ENCODE measurements at regions not wholly inside any gene's neighbourhood (a gene's known extent, or its start where the extent isn't known, plus 50 kb on each side); places are given as distances from the start of the nearest gene placed in this dataset.
"Not testable (repeated sequence)": the region's sequence is repeated elsewhere in the genome, so short reads cannot be mapped to it uniquely, and the experiment has no call there.

DNA sequence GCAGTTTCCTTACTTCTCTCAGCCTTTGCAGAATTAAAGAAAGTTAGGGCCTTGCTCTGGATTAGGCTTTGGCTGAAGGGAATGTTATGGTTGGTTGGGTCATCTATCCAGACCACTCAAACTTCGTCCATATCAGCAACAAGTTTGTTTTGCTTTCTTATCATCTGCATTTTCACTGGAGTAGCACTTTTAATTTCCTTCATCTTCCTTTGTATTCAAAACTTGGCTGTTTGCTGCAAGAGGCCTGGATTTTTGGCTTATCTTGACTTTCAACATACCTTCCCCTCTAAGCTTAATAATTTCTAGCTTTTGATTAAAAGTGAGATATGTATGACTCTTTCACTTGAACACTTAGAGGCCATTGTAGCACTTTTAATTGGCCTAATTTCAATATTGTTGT is 126.7 kb upstream of the CENPE start:
- H3K27me3 ChIP-seq (replicated peaks) = no peaks in the 10 kb centered on the region
- no peaks in the 10 kb centered on the region for H3K9me3 ChIP-seq (replicated peaks)
- no peak overlapping the region for H3K4me3 ChIP-seq
- no peak for DNase-seq (ENCODE audit: low read depth in 1 of 2, low spot score in 2 of 2)
- H3K27ac ChIP-seq = no peak overlapping the region
- no peaks in the 10 kb centered on the region for H3K4me1 ChIP-seq (replicated peaks)
- no peaks in the 10 kb centered on the region for H3K36me3 ChIP-seq

DNA sequence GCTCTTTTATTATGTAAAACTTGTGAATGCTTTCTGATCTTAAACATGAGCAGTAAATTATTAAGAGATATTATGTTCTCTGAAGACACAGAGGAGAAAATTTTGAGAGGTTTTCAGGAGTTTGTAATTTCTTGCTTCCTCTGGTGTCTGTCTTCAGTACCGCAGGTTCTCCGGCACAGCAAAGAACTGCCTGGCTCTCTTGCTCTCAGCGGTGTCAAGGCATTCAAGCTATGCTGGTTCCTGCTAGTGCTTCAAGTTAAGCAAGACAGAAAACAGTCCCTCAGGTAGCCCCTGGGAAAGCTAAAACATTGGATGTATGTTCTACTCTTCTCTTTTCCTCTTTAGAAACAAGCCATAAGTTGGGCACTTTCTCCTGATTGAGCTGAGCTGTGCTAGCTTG is 120.2 kb upstream of the CENPE start:
- H3K4me1 ChIP-seq (replicated peaks) = no peaks in the 10 kb centered on the region
- no peaks in the 10 kb centered on the region for H3K36me3 ChIP-seq
- H3K4me3 ChIP-seq = no peak overlapping the region
- H3K9me3 ChIP-seq (replicated peaks) = no peaks in the 10 kb centered on the region
- H3K27ac ChIP-seq = no peak overlapping the region
- DNase-seq (ENCODE audit: low read depth in 1 of 2, low spot score in 2 of 2) = no peak
- no peaks in the 10 kb centered on the region for H3K27me3 ChIP-seq (replicated peaks)

DNA sequence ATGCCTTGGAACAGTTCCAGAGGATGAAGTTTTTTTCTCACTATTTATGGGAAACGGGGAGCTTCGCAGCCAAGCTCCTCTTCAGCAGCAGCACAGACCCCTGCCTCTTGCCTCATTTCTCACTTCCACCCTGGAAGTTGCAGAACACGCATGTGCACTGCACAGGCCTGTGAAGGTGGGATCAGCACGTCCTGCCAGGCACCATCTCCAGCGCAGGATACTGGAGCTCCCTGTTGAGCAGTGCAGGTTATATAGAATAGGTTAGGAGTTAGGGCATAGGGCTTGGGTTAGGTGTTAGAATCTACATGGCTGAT is 110.1 kb upstream of the CENPE start:
- Histone ChIP-seq H3K27me3 (replicated peaks) (no peaks in the 10 kb centered on the region), H3K9me3 (replicated peaks) (no peaks in the 10 kb centered on the region), H3K27ac (no peak overlapping the region), H3K4me3 (no peak overlapping the region), H3K36me3 (no peaks in the 10 kb centered on the region), H3K4me1 (replicated peaks) (no peaks in the 10 kb centered on the region)
- DNase-seq (ENCODE audit: low read depth in 1 of 2, low spot score in 2 of 2) = no peak

DNA sequence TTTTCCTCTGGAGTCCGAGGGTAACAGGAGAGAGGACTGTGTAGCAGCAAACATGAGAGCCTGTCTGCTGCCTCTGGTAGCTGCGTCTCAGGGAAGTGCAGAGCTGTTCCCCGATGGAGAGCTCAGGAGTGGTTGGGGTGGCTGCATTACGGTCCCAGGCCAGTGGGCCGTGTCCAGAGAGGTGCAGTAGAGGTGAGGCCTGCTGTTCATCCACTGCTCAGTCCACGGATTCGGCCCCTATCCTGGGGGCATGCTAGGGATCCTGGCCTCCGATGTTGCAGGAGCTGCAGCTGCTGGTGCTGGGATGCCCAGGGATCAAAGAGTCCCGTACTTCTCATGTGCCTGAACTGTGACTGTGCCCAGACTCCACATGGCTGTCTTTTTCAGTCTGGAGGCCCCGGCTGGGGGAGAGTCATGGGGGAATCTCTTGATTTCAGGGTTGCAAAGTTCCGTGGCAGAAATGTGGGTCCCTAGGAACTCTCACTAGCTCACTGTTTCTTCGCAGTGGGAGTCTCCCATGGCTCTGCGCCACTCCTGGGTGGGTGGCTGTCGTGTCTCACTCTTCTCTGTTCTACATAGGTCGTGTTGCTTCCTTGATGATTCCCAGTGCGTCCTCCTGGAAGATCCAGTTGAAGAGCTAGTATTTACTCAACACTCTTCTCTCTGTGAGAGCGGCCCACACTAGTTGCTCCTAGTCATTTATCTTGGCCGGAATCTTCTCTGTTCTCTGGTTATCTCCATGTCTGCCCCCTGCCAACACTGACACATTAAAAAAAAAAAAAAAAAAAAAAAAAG is 109.5 kb upstream of the CENPE start:
- no peak overlapping the region for H3K4me3 ChIP-seq
- no peak overlapping the region for H3K27ac ChIP-seq
- no peaks in the 10 kb centered on the region for H3K36me3 ChIP-seq
- H3K27me3 ChIP-seq (replicated peaks) = no peaks in the 10 kb centered on the region
- no peaks in the 10 kb centered on the region for H3K4me1 ChIP-seq (replicated peaks)
- H3K9me3 ChIP-seq (replicated peaks) = no peaks in the 10 kb centered on the region
- no peak for DNase-seq (ENCODE audit: low read depth in 1 of 2, low spot score in 2 of 2)

DNA sequence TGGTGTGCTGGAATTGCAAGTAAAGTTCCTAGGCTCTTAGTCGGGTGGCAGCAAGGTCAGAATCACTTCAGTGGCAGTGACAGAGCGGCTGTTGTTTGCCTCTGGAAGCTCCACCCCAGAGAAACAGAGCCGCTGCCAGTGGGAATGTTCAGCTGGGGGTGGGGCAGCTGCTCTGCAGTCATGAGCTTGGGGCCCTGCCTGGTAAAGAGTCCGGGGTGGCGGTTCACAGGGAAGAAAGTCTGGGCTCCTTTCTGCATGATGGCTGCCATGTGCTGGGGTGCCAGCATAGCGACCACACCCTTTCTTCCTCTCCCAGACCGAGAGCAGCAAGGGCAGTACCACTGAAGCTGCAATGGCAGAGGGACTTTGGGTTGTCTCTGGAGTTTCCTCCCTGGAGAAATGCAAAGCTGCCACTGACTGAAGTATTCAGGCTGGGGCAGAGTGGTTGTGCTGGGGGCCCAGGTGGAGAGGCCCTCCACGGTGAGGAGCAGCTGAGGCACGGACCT is 108.8 kb upstream of the CENPE start:
- H3K9me3 ChIP-seq (replicated peaks) = no peaks in the 10 kb centered on the region
- no peaks in the 10 kb centered on the region for H3K4me1 ChIP-seq (replicated peaks)
- no peak overlapping the region for H3K27ac ChIP-seq
- DNase-seq (ENCODE audit: low read depth in 1 of 2, low spot score in 2 of 2) = no peak
- no peaks in the 10 kb centered on the region for H3K36me3 ChIP-seq
- no peak overlapping the region for H3K4me3 ChIP-seq
- H3K27me3 ChIP-seq (replicated peaks) = no peaks in the 10 kb centered on the region

DNA sequence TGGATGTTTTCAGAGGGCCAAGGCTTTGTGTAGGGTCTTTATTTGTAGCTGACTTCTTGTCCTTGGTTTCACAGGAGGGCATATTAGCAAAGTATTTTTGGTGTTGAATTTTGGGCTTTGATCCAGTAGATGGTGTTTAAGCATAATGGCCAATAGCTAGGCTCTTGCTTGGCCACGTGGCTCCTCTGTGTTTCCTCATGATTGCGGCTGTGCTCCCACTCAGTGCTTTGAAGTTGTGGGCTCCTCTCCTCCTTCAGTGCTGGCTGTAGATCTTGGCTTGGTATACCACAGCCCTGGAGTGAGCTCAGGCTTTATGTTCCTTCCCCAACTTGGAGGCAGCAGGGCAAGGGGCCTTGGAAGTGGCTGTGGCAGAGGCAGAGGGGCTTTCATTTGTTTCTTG is 107.2 kb upstream of the CENPE start:
- Histone ChIP-seq H3K27me3 (replicated peaks) (no peaks in the 10 kb centered on the region), H3K9me3 (replicated peaks) (no peaks in the 10 kb centered on the region), H3K27ac (no peak overlapping the region), H3K36me3 (no peaks in the 10 kb centered on the region), H3K4me1 (replicated peaks) (no peaks in the 10 kb centered on the region), H3K4me3 (no peak overlapping the region)
- DNase-seq (ENCODE audit: low read depth in 1 of 2, low spot score in 2 of 2) = no peak

DNA sequence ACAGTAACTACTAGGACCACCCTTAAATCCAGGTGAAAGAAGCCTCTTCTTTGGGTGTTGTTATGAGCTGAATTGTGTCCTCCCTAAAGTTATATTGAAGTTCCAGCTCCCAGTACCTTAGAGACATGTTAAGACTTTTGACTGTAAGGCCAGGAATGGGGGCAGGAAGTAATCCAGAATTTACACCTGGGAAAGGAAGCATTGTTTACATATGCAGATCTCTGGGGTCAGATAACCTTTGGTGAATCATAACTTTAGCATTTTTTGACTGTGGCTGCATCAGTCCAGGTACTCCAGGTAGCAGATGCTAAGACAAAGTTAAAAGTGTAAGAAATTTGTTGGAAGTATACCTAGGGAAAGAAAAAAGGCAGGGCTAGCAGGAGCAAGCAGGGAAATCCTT is 104.9 kb upstream of the CENPE start:
- Histone ChIP-seq H3K9me3 (replicated peaks) (no peaks in the 10 kb centered on the region), H3K4me3 (no peak overlapping the region), H3K36me3 (no peaks in the 10 kb centered on the region), H3K4me1 (replicated peaks) (no peaks in the 10 kb centered on the region), H3K27me3 (replicated peaks) (no peaks in the 10 kb centered on the region), H3K27ac (no peak overlapping the region)
- no peak for DNase-seq (ENCODE audit: low read depth in 1 of 2, low spot score in 2 of 2)

DNA sequence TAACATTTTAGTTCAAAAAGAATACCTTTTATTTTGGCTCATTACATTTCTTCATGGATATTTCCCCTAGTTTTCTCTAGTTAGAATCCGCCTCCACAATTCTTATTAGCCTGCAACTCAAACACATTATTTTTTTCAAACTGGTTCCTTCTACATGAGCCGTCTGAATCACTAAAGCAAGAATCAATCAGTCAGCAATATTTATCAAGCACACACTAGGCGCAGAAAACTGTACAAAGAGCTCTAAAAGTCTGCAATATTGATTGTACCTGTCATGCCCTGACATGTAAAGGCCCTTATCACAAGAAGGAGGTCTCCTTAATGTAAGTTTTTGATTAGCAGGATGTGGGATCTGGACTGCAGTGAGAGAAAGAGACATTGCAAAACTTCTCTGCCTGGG is 94.8 kb upstream of the CENPE start:
- DNase-seq (ENCODE audit: low read depth in 1 of 2, low spot score in 2 of 2) = no peak
- Histone ChIP-seq H3K27ac (no peak overlapping the region), H3K27me3 (replicated peaks) (no peaks in the 10 kb centered on the region), H3K4me1 (replicated peaks) (no peaks in the 10 kb centered on the region), H3K36me3 (no peaks in the 10 kb centered on the region), H3K9me3 (replicated peaks) (no peaks in the 10 kb centered on the region), H3K4me3 (no peak overlapping the region)

DNA sequence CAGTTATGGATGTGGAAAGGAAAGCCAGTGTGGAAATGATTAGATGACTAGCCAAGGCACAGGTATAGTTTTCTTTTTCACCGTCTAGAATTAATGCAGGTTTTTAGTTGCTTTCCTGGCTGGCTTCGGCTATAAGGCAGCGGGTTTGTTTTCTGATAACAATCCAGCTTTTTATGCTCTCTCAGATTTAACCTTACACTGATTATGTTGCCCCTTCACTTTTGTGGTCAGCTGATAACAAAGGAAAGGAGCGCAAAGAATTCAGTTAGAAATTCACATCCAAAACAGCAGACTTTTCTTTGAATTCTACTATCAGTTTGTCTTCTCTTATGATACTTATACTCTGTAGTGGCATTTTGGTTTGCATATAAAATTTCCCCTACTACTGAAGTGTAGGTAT is 94.2 kb upstream of the CENPE start:
- H3K4me3 ChIP-seq = no peak overlapping the region
- H3K9me3 ChIP-seq (replicated peaks) = no peaks in the 10 kb centered on the region
- H3K27me3 ChIP-seq (replicated peaks) = no peaks in the 10 kb centered on the region
- H3K27ac ChIP-seq = no peak overlapping the region
- DNase-seq (ENCODE audit: low read depth in 1 of 2, low spot score in 2 of 2) = no peak
- H3K36me3 ChIP-seq = no peaks in the 10 kb centered on the region
- no peaks in the 10 kb centered on the region for H3K4me1 ChIP-seq (replicated peaks)

DNA sequence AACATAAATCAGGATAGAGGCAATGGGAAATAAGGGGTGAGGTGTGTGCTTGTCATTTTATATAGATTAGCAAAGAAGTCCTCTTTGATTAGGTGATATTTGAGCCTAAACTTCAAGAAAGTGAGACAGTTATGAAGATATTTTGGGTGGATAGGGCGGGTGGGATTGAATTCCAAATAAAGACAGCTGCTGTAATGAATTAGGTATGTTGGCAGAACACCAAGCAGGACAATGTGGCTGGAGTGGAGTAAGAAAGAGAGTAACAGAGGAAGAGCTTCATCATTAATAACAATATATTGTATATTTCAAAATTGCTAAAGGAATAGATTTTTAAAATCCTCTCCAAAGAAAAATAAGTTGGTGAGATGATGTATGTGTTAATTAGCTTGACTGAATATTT is 91.0 kb upstream of the CENPE start:
- H3K36me3 ChIP-seq = no peaks in the 10 kb centered on the region
- no peaks in the 10 kb centered on the region for H3K9me3 ChIP-seq (replicated peaks)
- no peaks in the 10 kb centered on the region for H3K4me1 ChIP-seq (replicated peaks)
- H3K4me3 ChIP-seq = no peak overlapping the region
- no peak overlapping the region for H3K27ac ChIP-seq
- no peak for DNase-seq (ENCODE audit: low read depth in 1 of 2, low spot score in 2 of 2)
- no peaks in the 10 kb centered on the region for H3K27me3 ChIP-seq (replicated peaks)

DNA sequence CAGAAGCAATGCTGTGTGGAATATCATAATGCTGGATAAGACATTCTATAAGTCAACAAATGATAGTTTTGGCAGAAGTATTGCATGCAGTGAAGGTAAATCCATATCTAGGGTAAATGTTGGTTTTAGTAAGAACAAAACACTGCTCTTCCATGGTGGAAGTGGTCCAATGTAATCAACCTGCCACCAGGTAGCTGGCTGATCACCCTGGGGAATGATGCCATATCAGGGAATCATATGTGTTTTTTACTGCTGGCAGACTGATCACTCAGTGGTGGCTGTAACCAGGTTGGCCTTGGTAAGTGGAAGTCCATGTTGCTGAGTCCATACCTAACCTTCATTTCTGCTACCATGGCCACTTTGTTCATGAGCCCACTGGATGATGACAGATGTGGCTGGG is 74.0 kb upstream of the CENPE start:
- no peak overlapping the region for H3K27ac ChIP-seq
- DNase-seq (ENCODE audit: low read depth in 1 of 2, low spot score in 2 of 2) = no peak
- no peaks in the 10 kb centered on the region for H3K27me3 ChIP-seq (replicated peaks)
- H3K36me3 ChIP-seq = no peaks in the 10 kb centered on the region
- H3K4me3 ChIP-seq = no peak overlapping the region
- H3K9me3 ChIP-seq (replicated peaks) = no peaks in the 10 kb centered on the region
- no peaks in the 10 kb centered on the region for H3K4me1 ChIP-seq (replicated peaks)

DNA sequence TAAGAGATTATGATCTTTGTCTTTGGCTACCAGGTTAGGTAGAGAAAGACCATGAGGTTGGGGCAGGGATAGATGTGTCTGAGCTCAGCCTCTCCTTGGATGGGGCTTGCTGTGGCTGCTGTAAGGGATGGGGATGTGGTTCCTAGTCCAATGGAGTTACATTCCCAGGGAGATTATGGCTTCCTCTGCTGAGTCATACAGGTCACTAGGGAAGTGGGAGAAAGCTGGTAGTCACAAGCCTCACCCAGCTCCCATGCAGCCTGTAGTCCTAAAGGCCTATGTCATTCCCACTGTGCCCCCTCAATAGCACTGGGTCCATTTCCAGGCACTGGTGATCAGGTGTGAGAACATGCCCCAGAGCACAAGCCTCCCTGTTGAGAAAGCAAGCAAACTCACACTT is 70.6 kb upstream of the CENPE start:
- no peak overlapping the region for H3K4me3 ChIP-seq
- H3K9me3 ChIP-seq (replicated peaks) = no peaks in the 10 kb centered on the region
- H3K4me1 ChIP-seq (replicated peaks) = no peaks in the 10 kb centered on the region
- no peaks in the 10 kb centered on the region for H3K27me3 ChIP-seq (replicated peaks)
- no peak for DNase-seq (ENCODE audit: low read depth in 1 of 2, low spot score in 2 of 2)
- H3K27ac ChIP-seq = no peak overlapping the region
- no peaks in the 10 kb centered on the region for H3K36me3 ChIP-seq

DNA sequence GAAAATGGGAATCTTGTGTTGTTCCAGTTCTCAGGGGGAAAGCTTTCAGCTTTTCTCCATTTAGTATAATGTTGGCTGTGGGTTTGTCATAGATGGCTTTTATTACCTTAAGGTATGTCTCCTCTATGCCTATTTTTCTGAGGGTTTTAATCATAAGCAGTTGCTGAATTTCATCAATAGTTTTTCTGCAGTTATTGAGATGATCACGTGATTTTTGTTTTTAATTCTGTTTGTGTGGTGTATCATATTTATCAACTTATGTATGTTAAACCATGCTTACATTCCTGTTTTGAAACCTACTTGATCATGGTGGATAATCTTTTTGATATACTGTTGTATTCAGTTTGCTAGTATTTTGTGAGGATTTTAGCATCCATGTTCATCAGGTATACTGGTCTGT is 66.8 kb upstream of the CENPE start:
- Histone ChIP-seq H3K27me3 (replicated peaks) (no peaks in the 10 kb centered on the region), H3K4me1 (replicated peaks) (no peaks in the 10 kb centered on the region), H3K4me3 (no peak overlapping the region), H3K27ac (no peak overlapping the region), H3K9me3 (replicated peaks) (no peaks in the 10 kb centered on the region), H3K36me3 (no peaks in the 10 kb centered on the region)
- no peak for DNase-seq (ENCODE audit: low read depth in 1 of 2, low spot score in 2 of 2)

DNA sequence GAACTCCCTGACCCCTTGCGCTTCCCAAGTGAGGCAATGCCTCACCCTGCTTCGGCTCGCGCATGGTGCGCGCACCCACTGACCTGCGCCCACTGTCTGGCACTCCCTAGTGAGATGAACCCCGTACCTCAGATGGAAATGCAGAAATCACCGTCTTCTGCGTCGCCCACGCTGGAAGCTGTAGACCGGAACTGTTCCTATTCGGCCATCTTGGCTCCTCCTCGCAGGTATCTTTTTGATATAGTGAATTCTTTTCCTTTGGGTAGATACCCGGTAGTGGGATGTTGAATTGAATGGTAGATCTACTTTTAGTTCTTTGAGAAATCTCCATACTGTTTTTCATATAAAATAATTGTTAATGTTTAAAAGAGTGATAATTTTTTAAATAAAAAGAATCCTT is 57.9 kb upstream of the CENPE start:
- H3K4me3 ChIP-seq; H3K36me3 ChIP-seq; H3K27me3 ChIP-seq (replicated peaks); H3K27ac ChIP-seq; H3K9me3 ChIP-seq (replicated peaks); DNase-seq (ENCODE audit: low read depth in 1 of 2, low spot score in 2 of 2); H3K4me1 ChIP-seq (replicated peaks): not testable (repeated sequence)

All from SJSA1 (cell line).